ENCODE measurements at regions not wholly inside any gene's neighbourhood (a gene's known extent, or its start where the extent isn't known, plus 50 kb on each side); places are given as distances from the start of the nearest gene placed in this dataset.

DNA sequence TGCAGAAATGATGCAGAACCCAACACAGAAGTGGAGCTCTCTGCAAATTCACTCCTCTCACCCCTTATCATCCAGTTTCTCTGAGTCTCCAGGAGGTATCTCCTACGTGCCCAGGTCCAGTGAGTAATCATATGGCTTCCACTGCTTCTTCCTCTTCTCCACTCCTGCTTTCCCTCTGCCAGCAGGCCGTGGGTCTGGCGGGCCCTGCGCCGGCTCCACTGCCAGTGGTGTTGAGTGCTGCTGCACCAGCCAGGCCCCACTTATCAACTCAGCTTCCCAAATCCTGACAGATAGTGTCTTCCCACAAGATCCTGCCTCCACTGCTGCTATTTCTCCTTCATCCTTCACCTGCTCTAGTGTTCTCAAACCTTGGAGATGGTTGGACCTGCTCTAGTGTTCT lies 227.6 kb upstream of the PARD3B start:
- TF ChIP-seq, protein P1, sequence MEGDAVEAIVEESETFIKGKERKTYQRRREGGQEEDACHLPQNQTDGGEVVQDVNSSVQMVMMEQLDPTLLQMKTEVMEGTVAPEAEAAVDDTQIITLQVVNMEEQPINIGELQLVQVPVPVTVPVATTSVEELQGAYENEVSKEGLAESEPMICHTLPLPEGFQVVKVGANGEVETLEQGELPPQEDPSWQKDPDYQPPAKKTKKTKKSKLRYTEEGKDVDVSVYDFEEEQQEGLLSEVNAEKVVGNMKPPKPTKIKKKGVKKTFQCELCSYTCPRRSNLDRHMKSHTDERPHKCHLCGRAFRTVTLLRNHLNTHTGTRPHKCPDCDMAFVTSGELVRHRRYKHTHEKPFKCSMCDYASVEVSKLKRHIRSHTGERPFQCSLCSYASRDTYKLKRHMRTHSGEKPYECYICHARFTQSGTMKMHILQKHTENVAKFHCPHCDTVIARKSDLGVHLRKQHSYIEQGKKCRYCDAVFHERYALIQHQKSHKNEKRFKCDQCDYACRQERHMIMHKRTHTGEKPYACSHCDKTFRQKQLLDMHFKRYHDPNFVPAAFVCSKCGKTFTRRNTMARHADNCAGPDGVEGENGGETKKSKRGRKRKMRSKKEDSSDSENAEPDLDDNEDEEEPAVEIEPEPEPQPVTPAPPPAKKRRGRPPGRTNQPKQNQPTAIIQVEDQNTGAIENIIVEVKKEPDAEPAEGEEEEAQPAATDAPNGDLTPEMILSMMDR (IDR thresholded peaks at IDR 0.05) = no peak
- no peak for TF ChIP-seq POLR2A (IDR thresholded peaks at IDR 0.05)

Data from right lobe of liver (tissue), 4 donors.